T1000 (cell line): ENCODE measurements at regions not wholly inside any gene's neighbourhood (a gene's known extent, or its start where the extent isn't known, plus 50 kb on each side); places are given as distances from the start of the nearest gene placed in this dataset.

Experiments used
- DNase-seq: peaks from one replicate; lab custom pipeline; 2025; ENCODE audit warnings: mixed read lengths; lab: John Stamatoyannopoulos, UW

DNA sequence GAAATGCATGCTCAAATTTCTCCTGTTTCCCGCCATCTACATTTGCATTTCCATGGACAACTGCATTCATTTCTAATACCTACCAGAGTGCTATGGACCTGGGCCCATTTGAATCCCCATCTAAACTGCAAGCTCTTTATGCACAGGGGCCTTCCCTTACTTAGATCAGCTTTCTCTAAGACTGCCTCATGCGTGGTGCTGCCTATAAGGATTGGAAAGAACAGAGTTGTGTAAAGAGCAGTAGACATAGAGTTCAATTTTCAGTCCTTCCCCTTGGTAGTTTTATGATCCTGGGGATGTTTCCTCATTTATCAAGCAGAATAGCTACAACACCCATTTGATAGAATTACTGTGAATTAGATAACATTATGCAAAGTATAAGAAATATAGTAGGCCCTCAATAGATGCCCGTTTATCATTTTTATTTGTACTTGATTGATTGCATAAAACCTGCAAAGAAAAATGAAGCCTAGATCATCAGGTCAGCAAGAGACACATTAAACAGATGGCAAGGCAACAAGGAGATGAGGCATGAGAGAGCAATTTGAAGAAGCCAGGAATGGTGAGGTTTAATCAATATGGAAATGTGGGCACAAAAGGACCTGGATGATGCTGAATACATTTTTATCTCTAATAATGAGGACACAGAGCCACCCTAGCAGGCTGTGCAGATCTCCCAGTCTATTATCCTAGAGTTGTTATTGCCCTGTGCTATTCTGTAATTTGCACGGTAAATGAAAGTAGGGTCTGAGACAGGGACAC is 359.7 kb downstream of the FAM181B start:
- DNase-seq: no peak

GRCh38 chr11:82365351-82365750 is 368.3 kb downstream of the FAM181B start:
- DNase-seq: no peak

GRCh38 chr11:82356316-82356715 is 377.3 kb downstream of the FAM181B start:
- DNase-seq: no peak

- DNase-seq: no peak
Measured at GRCh38 chr11:82355313-82355823, 378.3 kb downstream of the FAM181B start.

- DNase-seq: no peak
Measured at GRCh38 chr11:82326853-82327252, 406.8 kb downstream of the FAM181B start.

GRCh38 chr11:82321206-82321605 is 412.5 kb downstream of the FAM181B start:
- DNase-seq: no peak

DNA sequence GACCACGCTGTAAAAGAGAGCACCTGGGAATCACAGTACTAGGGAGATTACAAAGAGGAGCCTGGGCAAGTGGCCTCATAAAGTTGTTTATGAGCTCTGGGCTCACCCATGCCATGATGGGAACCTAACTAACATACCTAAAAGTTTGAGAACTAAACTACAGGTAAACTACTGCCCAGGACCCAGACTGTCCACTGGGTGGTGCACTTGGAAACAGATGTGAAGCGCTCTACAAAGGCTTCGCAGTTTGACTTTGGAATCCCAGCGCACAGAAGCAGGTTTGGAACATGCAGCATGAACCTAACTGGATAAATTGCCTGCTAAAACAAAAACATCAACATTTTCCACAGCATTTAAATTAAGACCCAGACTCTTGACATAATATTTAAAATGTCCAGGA is 418.6 kb downstream of the FAM181B start:
- no peak for DNase-seq

DNA sequence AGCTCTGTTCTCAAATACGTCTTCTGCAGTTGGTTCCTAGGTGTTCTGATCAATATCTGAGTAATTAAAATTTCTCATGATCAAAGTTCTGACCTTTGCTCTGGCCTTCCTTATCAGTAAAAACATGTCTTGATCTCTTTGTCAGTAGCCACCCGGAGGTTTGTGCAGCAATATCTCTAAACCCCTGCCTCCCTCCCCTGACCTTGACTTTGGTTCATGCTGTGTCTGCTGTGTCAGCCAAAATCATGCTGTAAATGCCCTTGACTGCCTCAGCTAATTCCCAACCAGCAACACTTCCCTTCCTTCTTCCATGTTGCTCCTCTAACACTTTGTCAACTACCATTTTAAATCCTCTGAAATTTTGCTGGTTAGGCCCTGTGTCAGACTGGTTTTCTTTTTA is 424.7 kb downstream of the FAM181B start:
- no peak for DNase-seq

DNA sequence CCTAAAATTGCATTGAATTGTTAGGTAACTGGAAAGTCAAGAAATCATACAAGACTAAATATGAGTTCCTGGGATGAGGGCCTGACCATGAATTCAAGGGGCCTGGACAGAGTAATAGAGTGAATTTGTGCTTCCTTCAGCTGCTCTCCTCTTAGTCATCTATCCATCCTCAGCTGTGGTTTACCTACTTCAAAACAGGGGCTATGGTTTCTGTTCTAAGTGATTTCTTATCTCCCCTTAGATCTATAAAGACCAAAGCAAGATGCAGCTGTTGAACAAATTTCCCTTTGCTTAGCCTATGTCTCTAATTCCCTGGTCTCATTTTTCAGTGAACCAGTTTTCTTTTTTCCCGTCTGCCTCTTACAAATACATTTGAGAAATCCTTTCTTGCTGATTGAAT is 428.5 kb downstream of the FAM181B start:
- DNase-seq: no peak

- no peak for DNase-seq
Measured at GRCh38 chr11:82303671-82304070, 430.0 kb downstream of the FAM181B start.

GRCh38 chr11:82288471-82288870 is 445.2 kb downstream of the FAM181B start:
- DNase-seq: no peak

- DNase-seq: no peak
Measured at GRCh38 chr11:82270870-82271269, 462.8 kb downstream of the FAM181B start.

- no peak for DNase-seq
Measured at GRCh38 chr11:82268627-82269026, 465.0 kb downstream of the FAM181B start.

GRCh38 chr11:82267186-82267585 is 466.5 kb downstream of the FAM181B start:
- no peak for DNase-seq

GRCh38 chr11:82261367-82261766 is 472.3 kb downstream of the FAM181B start:
- no peak for DNase-seq

DNA sequence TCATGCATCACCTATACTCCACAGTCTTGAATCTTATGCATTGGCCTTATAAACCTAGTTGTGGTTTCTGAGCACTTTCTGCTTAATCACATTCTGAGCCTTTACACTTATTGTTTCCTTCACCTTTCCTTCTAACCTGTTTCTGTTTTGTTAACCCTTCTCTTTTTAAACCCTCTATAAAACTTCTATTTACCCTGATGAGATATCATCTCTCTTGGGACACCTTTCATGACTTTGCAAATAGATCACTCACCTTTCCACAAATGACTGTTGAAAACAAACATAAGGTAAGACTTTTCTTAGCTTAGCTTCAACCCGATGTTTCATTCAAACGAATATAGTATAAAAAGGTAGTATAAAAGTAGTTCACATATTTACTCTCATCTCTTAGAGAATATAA is 483.6 kb downstream of the FAM181B start:
- DNase-seq: no peak

DNA sequence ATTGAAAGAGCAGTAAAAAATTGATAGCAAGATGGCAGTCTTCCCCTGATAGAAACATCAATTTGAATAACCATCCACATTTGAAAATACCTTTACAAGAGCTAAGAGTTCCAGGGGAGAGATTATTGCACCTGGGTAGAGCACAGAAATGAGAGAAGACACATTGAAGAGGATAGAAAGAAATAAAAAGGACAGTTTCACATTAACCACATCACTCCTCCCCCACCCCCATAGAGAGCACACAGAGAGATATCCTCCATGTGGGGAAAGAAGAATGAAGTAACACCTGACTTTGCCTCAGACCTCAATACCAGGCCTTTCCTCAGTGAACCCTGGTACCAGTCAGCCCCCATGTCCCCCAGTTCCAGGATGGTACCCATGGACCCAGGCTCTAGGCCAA is 486.7 kb downstream of the FAM181B start:
- no peak for DNase-seq

- DNase-seq: no peak
Measured at GRCh38 chr11:82239498-82239897, 494.2 kb downstream of the FAM181B start.

DNA sequence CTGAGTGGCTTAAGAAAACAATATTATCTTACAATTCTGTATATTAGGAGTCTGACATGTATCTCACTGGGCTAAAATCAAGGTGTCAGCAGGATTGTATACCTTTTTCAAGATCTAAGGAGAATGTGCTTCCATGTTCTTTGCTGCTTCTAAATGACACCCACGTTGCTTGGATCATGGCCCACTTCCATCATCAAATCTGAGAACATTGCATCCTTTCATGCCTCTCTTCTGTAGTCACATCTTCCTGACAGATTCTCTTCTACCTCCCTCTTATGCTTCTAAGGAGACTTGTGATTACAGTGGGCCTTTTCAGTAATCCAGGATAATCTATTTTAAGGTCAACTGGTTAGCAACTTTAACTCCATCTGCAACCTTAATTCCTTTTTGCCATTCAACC is 499.4 kb downstream of the FAM181B start:
- no peak for DNase-seq

DNA sequence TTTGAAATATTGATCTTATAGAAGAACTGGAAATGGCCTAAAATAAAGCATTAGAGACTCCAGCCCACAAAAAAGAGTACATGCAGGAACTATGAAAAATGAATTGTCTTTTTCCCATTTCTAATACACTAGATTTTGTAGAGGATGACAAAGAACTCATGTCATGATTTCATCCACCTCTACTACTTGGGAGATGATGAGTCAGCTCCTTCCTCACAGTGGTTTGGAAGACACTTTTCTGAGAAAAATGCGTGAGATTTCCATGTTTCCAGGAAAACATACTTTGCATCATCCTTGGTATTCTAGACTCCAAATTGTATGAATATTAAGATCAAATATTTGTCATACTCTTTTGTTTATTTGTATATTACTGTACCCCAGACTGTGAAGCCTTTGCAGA is 500.5 kb downstream of the FAM181B start:
- DNase-seq: no peak

GRCh38 chr11:82229341-82229740 is 504.3 kb downstream of the FAM181B start:
- no peak for DNase-seq

GRCh38 chr11:82225930-82226329 is 507.7 kb downstream of the FAM181B start:
- DNase-seq: no peak

DNA sequence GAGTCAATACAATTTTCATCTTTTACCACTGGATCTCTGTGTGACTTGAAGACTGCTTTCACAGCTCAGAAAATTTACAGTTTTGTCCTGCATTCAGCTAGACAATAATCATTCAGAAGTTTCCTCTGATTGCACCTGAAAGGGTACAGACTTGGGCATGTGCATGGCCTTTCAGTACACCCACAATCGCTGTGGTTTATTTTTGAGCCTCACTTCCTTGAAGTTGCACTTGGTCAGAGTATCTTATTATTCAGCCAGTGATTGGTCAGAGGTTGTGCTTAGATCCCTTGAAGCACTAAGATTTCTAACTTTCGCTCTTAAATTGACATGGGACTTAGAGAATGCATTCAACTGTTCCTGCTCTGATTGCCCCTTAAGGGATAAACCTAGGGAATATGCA is 508.2 kb downstream of the FAM181B start:
- DNase-seq: no peak

DNA sequence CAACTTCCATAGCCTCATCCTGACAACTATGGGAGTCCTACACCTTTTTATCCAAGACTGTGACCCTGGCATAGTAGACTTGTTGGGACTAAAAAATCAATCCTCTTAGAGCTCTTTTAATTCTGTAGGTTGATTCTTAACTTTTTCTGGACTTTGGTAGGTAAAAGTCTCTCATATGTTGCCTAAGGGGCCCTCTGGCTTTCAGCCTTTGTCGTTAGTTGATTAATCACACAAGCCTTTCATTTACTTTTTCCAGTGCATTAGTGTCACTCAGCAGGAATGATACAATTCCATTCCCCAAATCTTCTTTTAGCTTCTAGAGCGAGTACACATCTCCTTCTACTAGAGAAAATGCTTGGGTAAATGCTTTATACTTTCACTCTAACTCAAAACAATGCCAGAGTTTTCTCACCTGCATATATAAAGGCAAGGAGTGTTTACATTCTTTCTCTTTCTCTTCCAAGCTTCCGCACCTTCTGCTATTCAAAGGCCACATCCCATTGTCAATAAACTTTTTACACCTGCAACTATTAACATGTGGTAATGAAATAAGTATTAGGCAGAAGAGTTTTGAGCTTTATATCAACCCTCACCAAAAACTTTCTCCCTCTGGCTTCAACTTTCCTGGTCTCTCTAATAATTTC is 516.6 kb downstream of the FAM181B start:
- no peak for DNase-seq
